ENCODE measurements at regions not wholly inside any gene's neighbourhood (a gene's known extent, or its start where the extent isn't known, plus 50 kb on each side); places are given as distances from the start of the nearest gene placed in this dataset.

DNA sequence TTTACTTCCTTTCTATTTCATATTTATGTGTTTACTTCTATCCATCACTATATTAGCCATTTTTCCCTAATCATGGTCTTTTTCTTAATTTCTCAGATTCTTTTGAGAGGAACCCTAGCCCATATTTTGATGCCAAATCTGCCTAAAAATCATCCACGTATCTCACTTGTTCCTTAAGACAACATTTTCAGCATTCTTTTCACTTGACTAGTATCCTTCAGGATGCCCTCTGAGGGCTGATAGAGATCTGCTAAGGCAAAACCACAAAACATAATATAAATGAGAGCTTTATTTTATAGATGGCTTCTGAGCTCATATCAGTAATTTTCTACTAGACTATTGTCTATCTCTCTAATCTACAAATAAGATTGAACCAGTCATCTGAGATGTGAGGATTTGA, 341.9 kb downstream of the GPM6A start:
- no peaks in the 10 kb centered on the region for H3K4me1 ChIP-seq
- H3K4me3 ChIP-seq = no peak overlapping the region
- no peak overlapping the region for H3K27ac ChIP-seq
- DNase-seq = no peak
- no peak for TF ChIP-seq CTCF (IDR thresholded peaks at IDR 0.05)
- TF ChIP-seq POLR2A (IDR thresholded peaks at IDR 0.05) = no peak
- H3K9me3 ChIP-seq = no peaks in the 10 kb centered on the region
- no peaks in the 10 kb centered on the region for H3K27me3 ChIP-seq
- H3K36me3 ChIP-seq (ENCODE audit: low read depth, missing control alignments) = no peaks in the 10 kb centered on the region
- WGBS, 2 donors = 38 to 56% methylated on average over 1 of the region's 1 CpG
- intact Hi-C loops (cut with DNase I; ENCODE audit: low total_unique reads) = no loop called here

DNA sequence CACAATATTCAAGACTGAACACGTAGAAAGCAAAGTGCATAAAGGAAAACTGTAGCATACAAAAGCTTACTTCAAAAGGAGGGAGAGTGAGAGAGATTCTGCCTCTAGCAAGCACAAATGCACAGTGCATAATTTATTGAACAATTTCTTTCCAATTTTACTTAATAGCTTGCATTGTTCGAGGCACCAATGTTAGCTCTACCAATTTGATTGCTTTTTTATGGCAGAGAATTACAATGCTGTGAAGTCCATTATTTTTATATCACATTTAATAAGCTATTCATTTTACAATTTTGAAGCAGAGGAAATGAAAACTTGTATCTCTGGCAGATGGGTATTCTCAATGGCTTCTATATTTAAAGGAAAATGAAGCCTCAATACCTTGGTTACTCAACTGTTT, 331.7 kb downstream of the GPM6A start:
- H3K9me3 ChIP-seq = no peaks in the 10 kb centered on the region
- DNase-seq = no peak
- intact Hi-C loops (cut with DNase I; ENCODE audit: low total_unique reads) = no loop called here
- WGBS, 2 donors = 32 to 38% methylated on average over 2 of the region's 2 CpGs
- H3K4me1 ChIP-seq = no peaks in the 10 kb centered on the region
- no peaks in the 10 kb centered on the region for H3K36me3 ChIP-seq (ENCODE audit: low read depth, missing control alignments)
- H3K27ac ChIP-seq = no peak overlapping the region
- H3K4me3 ChIP-seq = no peak overlapping the region
- no peaks in the 10 kb centered on the region for H3K27me3 ChIP-seq
- TF ChIP-seq CTCF (IDR thresholded peaks at IDR 0.05) = no peak
- no peak for TF ChIP-seq POLR2A (IDR thresholded peaks at IDR 0.05)

DNA sequence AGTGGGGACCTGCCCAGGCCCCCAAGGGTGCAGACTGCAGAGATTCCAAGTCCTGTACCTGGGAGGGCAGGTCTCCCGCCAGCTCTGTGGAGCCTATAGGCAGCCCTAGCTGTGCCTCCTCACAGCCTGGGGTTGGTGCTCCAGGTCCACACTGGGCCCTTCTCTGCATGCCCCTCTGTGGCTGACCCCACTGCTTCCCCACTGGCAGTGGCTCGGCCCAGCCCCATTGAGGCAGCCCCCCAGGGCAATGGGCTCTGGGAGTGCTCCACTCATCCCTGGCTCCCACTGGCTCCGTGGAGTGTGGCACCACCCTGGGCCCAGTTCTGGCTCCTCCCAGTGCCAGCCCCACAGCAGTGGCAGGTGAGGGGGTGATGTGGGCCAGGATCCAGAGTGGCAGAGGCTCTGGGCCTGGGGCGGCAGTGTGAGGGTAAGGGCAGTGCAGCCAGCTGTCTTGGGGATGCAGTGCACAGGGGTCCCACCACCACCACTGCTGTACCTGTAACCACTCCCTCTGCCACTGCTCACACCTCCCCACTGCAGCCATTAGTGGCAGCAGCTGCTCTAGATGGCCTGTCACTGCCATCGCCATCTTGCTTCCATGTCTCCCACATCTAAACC, 312.2 kb downstream of the GPM6A start:
- TF ChIP-seq CTCF (IDR thresholded peaks at IDR 0.05) (no peak), POLR2A (IDR thresholded peaks at IDR 0.05) (no peak)
- no peaks in the 10 kb centered on the region for H3K4me1 ChIP-seq
- H3K27me3 ChIP-seq = no peaks in the 10 kb centered on the region
- no peaks in the 10 kb centered on the region for H3K9me3 ChIP-seq
- 81 to 98% methylated on average over 2 to 4 of the region's 5 CpGs for WGBS, 2 donors
- H3K36me3 ChIP-seq (ENCODE audit: low read depth, missing control alignments) = no peaks in the 10 kb centered on the region
- DNase-seq = no peak
- no peak overlapping the region for H3K27ac ChIP-seq
- intact Hi-C loops (cut with DNase I; ENCODE audit: low total_unique reads) = no loop called here
- H3K4me3 ChIP-seq = no peak overlapping the region

DNA sequence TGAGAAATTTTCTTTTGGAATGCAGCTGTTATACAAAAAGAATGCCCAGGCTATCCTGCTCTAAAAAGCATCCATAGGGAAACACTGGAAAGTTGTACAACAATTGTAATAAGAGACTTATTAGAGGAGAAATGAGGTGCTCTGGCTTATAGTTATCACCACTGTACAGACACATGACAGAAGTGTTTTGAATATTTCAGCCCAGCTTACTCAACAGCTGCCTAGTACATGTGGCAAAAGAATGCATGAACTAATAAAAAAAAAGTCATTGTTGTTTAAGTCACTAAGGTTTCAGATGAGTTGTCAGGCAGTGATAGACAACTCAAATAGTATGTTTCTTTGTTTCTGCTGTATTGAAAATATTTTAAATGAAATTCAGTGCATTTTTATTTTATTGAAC, 307.7 kb downstream of the GPM6A start:
- Histone ChIP-seq H3K9me3 (no peaks in the 10 kb centered on the region), H3K4me3 (no peak overlapping the region), H3K36me3 (ENCODE audit: low read depth, missing control alignments) (no peaks in the 10 kb centered on the region), H3K27ac (no peak overlapping the region), H3K4me1 (no peaks in the 10 kb centered on the region), H3K27me3 (no peaks in the 10 kb centered on the region)
- intact Hi-C loops (cut with DNase I; ENCODE audit: low total_unique reads) = no loop called here
- no peak for TF ChIP-seq CTCF (IDR thresholded peaks at IDR 0.05)
- TF ChIP-seq POLR2A (IDR thresholded peaks at IDR 0.05) = no peak
- DNase-seq = no peak

DNA sequence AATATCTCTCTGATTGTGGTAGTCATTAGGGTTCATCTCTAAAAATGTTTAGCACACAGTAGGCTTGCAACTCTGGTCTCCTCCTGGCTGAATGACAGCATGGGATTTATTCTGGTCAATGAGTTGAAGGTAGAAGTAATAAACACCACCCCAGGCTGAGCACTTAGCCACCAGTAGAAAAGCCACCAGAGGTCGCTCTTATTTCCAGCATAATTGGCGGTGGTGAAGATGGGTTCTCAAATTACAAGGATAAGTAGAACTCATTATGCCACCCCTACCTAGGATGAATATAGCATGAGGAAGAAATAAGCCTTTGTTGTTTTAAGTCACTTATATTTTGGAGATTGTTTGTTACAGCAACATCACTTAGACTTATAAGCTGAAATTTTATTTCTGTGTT, 302.7 kb downstream of the GPM6A start:
- H3K36me3 ChIP-seq (ENCODE audit: low read depth, missing control alignments) = no peaks in the 10 kb centered on the region
- intact Hi-C loops (cut with DNase I; ENCODE audit: low total_unique reads) = no loop called here
- no peak for DNase-seq
- no peaks in the 10 kb centered on the region for H3K9me3 ChIP-seq
- no peak overlapping the region for H3K27ac ChIP-seq
- 65 to 68% methylated on average over 2 of the region's 2 CpGs for WGBS, 2 donors
- no peaks in the 10 kb centered on the region for H3K4me1 ChIP-seq
- no peak overlapping the region for H3K4me3 ChIP-seq
- no peak for TF ChIP-seq POLR2A (IDR thresholded peaks at IDR 0.05)
- TF ChIP-seq CTCF (IDR thresholded peaks at IDR 0.05) = no peak
- H3K27me3 ChIP-seq = no peaks in the 10 kb centered on the region

All from testis (tissue), 2 donors.